OCI-LY7 (cell line): ENCODE measurements at regions not wholly inside any gene's neighbourhood (a gene's known extent, or its start where the extent isn't known, plus 50 kb on each side); places are given as distances from the start of the nearest gene placed in this dataset.
A peak's percentile ranks its signal among the peaks of the same experiment; 100 is the strongest.

ENCODE experiments used
- BruUV-seq: library from RNA; stranded (reverse); fragments of 400-500 nt; replicated peaks from 2 replicates; lab custom pipeline; 2021; lab: Mats Ljungman, UMichigan
- CTCF ChIA-PET: fragments of 300-600 bp; sonication (Branson Sonifier 250); formaldehyde crosslinking; loops from one replicate; lab custom pipeline; 2022; ENCODE audit warnings: antibody characterized with exemption; ENCODE audit not compliant: unreplicated experiment; lab: Charles Lee
- POLR2A ChIA-PET: fragments of 300-600 bp; sonication (Branson Sonifier 250); formaldehyde crosslinking; loops from one replicate; lab custom pipeline; 2022; ENCODE audit warnings: antibody characterized with exemption; lab: Charles Lee
- DNase-seq: peaks from one replicate; pipeline ENCODE4 v3.0.0-alpha.2; 2015; ENCODE audit warnings: low spot score
- H2AFZ ChIP-seq: fragments of 200-600 bp; sonication (generic), shearing (Covaris generic); 2 replicates; pipeline ENCODE4 v1.6.1; 2014; ENCODE audit warnings: mild to moderate bottlenecking, antibody characterized with exemption, low read length, moderate library complexity
- H3K27ac ChIP-seq: fragments of 200-600 bp; sonication (generic); 2 replicates; pipeline ENCODE4 v1.5.1; 2014; ENCODE audit warnings: mixed run types, low read depth, mild to moderate bottlenecking, moderate library complexity, low read length, inconsistent platforms; ENCODE audit not compliant: poor library complexity, severe bottlenecking
- H3K36me3 ChIP-seq: fragments of 200-600 bp; sonication (generic); 2 replicates; pipeline ENCODE4 v1.6.1; 2014; ENCODE audit warnings: mild to moderate bottlenecking, antibody characterized with exemption, low read length, moderate library complexity, mixed read lengths; ENCODE audit not compliant: insufficient read depth
- H3K4me1 ChIP-seq: fragments of 200-600 bp; sonication (generic); 2 replicates; pipeline ENCODE4 v1.5.1; 2014; ENCODE audit warnings: mild to moderate bottlenecking, low read length; ENCODE audit not compliant: insufficient read depth, poor library complexity, severe bottlenecking
- H3K4me2 ChIP-seq: fragments of 200-600 bp; sonication (generic); 2 replicates; pipeline ENCODE4 v1.6.1; 2014; ENCODE audit warnings: mild to moderate bottlenecking, low read length
- H3K4me3 ChIP-seq: fragments of 200-600 bp; sonication (generic); 2 replicates; pipeline ENCODE4 v1.5.1; 2014; ENCODE audit warnings: mild to moderate bottlenecking, low read depth, low read length; ENCODE audit not compliant: poor library complexity, severe bottlenecking
- H3K79me2 ChIP-seq: fragments of 200-600 bp; sonication (generic); 2 replicates; pipeline ENCODE4 v1.6.1; 2016; ENCODE audit warnings: low read depth, mild to moderate bottlenecking, low read length, moderate library complexity, mixed read lengths; ENCODE audit not compliant: insufficient read depth
- H3K9me2 ChIP-seq: fragments of 200-600 bp; sonication (generic); 2 replicates; pipeline ENCODE4 v1.6.1; 2016; ENCODE audit warnings: mild to moderate bottlenecking, low read length, mixed read lengths; ENCODE audit not compliant: insufficient read depth
- H3K9me3 ChIP-seq: fragments of 200-600 bp; sonication (generic); 2 replicates; pipeline ENCODE4 v1.6.1; 2014; ENCODE audit warnings: mild to moderate bottlenecking, mixed run types, low read length, mixed read lengths
- H4K20me1 ChIP-seq: fragments of 200-600 bp; sonication (generic); 2 replicates; pipeline ENCODE4 v1.6.1; 2014; ENCODE audit warnings: mild to moderate bottlenecking, antibody characterized with exemption, low read length, moderate library complexity, mixed read lengths; ENCODE audit not compliant: insufficient read depth
- EZH2phosphoT487 ChIP-seq: fragments of 200-600 bp; sonication (generic); IDR thresholded peaks from 2 replicates; pipeline ENCODE4 v1.6.1; 2018; ENCODE audit warnings: low read depth, borderline replicate concordance, mild to moderate bottlenecking, mixed run types, antibody characterized with exemption, low read length, moderate library complexity, mixed read lengths
- intact Hi-C: fragments of 100-400 bp; cut with micrococcal nuclease; formaldehyde crosslinking; loops from one replicate; pipeline ENCODE4 v1.10.0; 2022; ENCODE audit not compliant: unreplicated experiment
- TF ChIP-seq, protein P1 (sequence below): fragments of 200-600 bp; sonication (generic); conservative IDR thresholded peaks from 2 replicates; pipeline ENCODE4 v1.5.1; 2014; ENCODE audit warnings: mild to moderate bottlenecking, antibody characterized with exemption, low read length, moderate library complexity, mixed read lengths

GRCh38 chr3:181358060-181358459 is 353.7 kb upstream of the SOX2 start:
- no peak for TF ChIP-seq EZH2phosphoT487
- TF ChIP-seq, protein P1, sequence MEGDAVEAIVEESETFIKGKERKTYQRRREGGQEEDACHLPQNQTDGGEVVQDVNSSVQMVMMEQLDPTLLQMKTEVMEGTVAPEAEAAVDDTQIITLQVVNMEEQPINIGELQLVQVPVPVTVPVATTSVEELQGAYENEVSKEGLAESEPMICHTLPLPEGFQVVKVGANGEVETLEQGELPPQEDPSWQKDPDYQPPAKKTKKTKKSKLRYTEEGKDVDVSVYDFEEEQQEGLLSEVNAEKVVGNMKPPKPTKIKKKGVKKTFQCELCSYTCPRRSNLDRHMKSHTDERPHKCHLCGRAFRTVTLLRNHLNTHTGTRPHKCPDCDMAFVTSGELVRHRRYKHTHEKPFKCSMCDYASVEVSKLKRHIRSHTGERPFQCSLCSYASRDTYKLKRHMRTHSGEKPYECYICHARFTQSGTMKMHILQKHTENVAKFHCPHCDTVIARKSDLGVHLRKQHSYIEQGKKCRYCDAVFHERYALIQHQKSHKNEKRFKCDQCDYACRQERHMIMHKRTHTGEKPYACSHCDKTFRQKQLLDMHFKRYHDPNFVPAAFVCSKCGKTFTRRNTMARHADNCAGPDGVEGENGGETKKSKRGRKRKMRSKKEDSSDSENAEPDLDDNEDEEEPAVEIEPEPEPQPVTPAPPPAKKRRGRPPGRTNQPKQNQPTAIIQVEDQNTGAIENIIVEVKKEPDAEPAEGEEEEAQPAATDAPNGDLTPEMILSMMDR: no peak
- no peak overlapping the region for H3K4me3 ChIP-seq
- CTCF ChIA-PET: no interaction called here
- H3K79me2 ChIP-seq: no peaks in the 10 kb centered on the region
- no peaks in the 10 kb centered on the region for H3K9me2 ChIP-seq
- intact Hi-C loops: no loop called here
- no peaks in the 10 kb centered on the region for H4K20me1 ChIP-seq
- no peak overlapping the region for H3K4me2 ChIP-seq
- no peaks in the 10 kb centered on the region for H3K4me1 ChIP-seq
- no peak overlapping the region for H2AFZ ChIP-seq
- H3K36me3 ChIP-seq: no peaks in the 10 kb centered on the region
- no peak for DNase-seq
- POLR2A ChIA-PET: interaction anchor here (0.7 kb wide), 1 partner anchor 37 kb away, joined by 3 read pairs; no protein-coding TSS in a partner anchor
- no peaks in the 10 kb centered on the region for H3K9me3 ChIP-seq
- H3K27ac ChIP-seq: no peak overlapping the region
- BruUV-seq: no TSS peak

- CTCF ChIA-PET: no interaction called here
- POLR2A ChIA-PET: no interaction called here
- Histone ChIP-seq H4K20me1 (no peaks in the 10 kb centered on the region), H3K4me2 (no peak overlapping the region), H3K79me2 (no peaks in the 10 kb centered on the region), H3K4me3 (no peak overlapping the region), H3K27ac (no peak overlapping the region), H3K36me3 (no peaks in the 10 kb centered on the region), H3K9me2 (no peaks in the 10 kb centered on the region), H3K9me3 (no peaks in the 10 kb centered on the region), H3K4me1 (no peaks in the 10 kb centered on the region), H2AFZ (no peak overlapping the region)
- peak; percentile 4 for DNase-seq
- intact Hi-C loops: no loop called here
- no TSS peak for BruUV-seq
- TF ChIP-seq EZH2phosphoT487: no peak
- TF ChIP-seq, protein P1: peak; percentile 51
These were observed 357.6 kb upstream of the SOX2 start for GRCh38 chr3:181354140-181354539.

GRCh38 chr3:181344331-181344730 is 354.8 kb upstream of the DNAJC19 start:
- Histone ChIP-seq H3K36me3 (no peaks in the 10 kb centered on the region), H3K4me2 (no peak overlapping the region), H3K27ac (no peak overlapping the region), H3K9me3 (no peaks in the 10 kb centered on the region), H3K4me1 (no peaks in the 10 kb centered on the region), H3K4me3 (no peak overlapping the region), H4K20me1 (no peaks in the 10 kb centered on the region), H3K79me2 (no peaks in the 10 kb centered on the region), H3K9me2 (no peaks in the 10 kb centered on the region), H2AFZ (no peak overlapping the region)
- ChIA-PET CTCF (no interaction called here), POLR2A (no interaction called here)
- DNase-seq: no peak
- intact Hi-C loops: no loop called here
- TF ChIP-seq, protein P1: no peak
- TF ChIP-seq EZH2phosphoT487: no peak
- BruUV-seq: no TSS peak
